Inflammatory macrophage treated with lipopolysaccharide for 1 hour (primary cell): ENCODE measurements at regions not wholly inside any gene's neighbourhood (a gene's known extent, or its start where the extent isn't known, plus 50 kb on each side); places are given as distances from the start of the nearest gene placed in this dataset.
A peak's percentile ranks its signal among the peaks of the same experiment; 100 is the strongest.

ENCODE experiments used
- DNase-seq, 2 donors: peaks; one replicate each; pipeline ENCODE4 v3.0.0-alpha.2; 2020 to 2022

- DNase-seq = peak; percentile 50 to 70
These were observed 175.7 kb upstream of the INHBA start for GRCh38 chr7:41878309-41879295.

DNA sequence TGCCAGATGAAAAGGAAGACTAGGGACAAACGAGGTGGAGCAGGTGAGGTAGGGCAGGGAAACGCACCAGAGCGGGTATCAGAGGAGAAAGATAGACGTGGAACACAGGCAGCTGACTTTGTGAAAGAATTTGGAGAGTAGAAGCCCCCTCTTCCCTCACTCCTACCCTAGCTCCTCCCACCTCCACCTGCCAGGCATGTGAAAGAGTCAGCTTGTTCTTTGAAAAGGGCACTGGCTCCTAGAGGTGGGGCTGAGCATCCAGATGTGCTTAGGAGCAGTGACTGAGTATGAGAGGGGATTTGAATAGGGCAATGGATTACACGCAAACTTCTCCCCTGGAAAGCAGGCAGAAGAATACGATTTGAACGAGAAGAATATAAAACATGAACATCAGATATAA, 174.2 kb upstream of the INHBA start:
- no peak for DNase-seq

- no peak for DNase-seq
These were observed 172.6 kb upstream of the INHBA start for GRCh38 chr7:41875513-41875912.

- peak; percentile 62 to 69 for DNase-seq
These were observed 171.4 kb upstream of the INHBA start for GRCh38 chr7:41874201-41874785.

DNA sequence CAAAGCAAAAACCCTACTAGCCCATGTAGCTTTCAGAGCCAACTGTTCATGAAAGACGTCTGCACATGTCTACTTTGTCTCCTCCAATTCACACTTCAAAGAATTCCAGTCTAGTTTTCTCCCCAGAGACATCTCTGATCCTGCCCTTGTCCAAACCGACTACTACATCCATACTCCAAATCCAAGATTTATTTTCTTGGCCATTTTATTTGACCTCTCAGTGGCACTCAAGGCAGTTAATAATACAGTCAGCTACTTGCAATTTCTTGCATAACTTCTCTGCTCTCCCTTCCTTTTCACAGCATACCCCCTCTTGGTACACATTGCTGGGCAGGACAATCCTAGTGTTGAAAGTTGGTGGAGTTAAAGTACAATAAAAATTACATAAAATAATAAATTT, 170.9 kb upstream of the INHBA start:
- DNase-seq = no peak

DNA sequence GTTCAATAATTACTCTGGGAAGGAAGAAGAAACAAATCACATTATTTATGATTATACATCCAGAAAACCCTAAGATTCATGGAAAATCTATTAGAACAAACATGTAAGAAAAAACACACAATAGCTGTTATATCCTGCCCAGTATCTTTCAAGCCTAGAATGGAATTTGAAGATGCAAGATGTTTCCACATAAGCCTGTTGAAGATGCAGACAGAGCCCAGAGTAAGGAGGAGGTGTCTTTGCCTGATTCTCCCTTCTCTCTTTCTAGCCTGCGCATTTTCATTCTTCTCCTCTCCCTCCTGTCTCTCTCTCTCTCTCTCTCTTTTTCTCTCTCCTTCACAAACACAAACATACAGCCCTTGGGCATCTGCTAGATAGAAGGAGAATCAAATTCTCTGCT, 170.1 kb upstream of the INHBA start:
- no peak for DNase-seq

GRCh38 chr7:41870461-41871138, 167.7 kb upstream of the INHBA start:
- DNase-seq = peak; percentile 93 to 96

- peak; percentile 75 to 77 for DNase-seq
These were observed 167.1 kb upstream of the INHBA start for GRCh38 chr7:41869997-41870396.

GRCh38 chr7:41869596-41869995, 166.7 kb upstream of the INHBA start:
- no peak for DNase-seq

DNA sequence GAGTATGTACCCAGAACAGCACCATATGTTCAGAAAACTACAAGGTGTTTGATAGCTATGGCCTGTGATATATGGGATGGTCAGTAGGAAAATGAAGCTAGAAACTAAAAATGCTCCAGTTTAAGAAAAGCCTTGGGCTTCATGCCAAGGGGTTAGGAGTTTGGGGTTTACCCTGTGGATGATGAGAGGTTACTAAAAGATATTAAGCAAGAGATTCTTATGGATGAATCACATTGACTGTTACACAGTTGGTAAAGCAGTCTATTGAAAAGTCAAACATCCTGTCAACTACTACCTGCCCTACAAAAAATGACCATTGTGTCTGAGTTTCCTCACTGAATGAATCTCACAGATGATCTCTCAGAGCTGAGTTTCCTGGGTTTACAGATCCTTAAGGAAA, 166.2 kb upstream of the INHBA start:
- peak; percentile 85 to 89 for DNase-seq

GRCh38 chr7:41867639-41868280, 164.9 kb upstream of the INHBA start:
- no peak for DNase-seq

GRCh38 chr7:41862261-41862660, 159.4 kb upstream of the INHBA start:
- DNase-seq = no peak

DNA sequence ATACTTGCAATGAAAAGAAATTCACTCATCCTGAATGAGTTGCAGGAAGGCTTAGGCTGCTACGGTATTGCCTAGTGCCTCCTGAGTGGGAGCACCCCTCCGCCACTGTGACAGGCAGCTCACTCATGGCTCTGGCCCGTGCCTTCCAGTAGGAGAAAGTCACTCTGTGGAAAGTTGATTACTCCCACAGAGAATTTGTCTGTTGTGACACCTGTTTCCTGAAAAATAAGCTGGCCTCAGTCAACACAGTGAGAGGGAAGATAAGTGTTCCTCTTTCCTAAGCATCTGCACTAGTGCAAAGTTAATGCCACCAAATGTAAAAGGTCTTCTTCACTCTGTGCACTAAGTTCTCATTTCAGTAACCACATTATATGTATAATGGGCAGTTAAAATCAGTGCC, 158.8 kb upstream of the INHBA start:
- peak; percentile 65 to 91 for DNase-seq

DNA sequence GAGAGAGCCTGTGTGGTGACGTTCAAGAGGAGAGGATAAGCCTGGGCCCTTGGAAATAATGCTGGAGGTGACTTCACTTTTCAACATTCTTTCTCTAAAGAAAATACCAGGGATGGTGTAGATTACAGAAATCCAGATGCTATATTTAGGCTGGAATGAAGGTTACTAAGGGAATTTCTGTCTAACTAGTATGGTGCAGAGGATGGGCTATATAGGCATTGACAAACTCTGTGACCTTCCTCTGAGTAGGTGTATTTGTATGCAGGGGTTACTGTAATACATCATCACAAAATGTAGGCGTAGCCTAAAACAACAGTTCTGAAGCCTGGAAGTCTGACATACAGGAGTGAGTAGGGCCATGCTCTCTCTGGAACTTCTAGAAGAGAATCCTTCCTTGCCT, 155.3 kb upstream of the INHBA start:
- DNase-seq = peak; percentile 39 to 81

DNA sequence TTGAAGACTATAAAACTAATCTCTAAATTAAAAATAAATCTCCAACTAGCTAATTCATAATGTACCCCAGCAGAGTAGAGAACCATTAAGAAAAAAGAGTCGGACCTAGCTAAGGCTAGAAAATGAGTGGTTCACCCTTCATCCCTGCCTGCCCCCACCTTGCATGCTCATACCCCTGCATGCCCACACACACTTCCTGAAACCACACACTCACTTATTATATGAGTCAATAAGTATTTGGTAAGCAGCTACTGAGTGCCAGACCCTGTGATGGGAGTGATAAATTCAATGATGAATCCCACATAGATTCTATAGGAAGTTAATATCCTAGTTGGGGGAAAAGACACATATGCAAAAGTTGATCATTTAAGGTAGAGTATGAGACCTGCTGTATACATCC, 152.9 kb upstream of the INHBA start:
- DNase-seq = peak; percentile 35 to 77

DNA sequence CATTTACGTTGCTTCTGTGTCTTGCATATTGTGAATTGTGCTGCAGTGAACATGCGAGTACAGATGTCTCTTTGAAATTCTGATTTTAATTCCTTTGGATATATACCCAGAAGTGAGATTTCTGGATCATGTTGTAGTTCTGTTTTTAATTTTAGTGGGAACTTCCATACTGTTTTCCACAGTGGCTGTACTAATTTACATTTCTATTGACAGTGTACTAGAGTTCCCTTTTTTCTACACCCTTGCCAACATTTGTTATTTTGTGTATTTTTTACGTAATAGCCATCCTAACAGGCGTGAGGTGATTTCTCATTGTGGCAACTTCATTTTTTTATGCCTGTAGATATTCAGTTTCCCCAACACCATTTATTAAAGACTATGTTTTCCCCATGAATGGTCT, 144.7 kb upstream of the INHBA start:
- peak; percentile 73 to 92 for DNase-seq

- peak; percentile 52 to 61 for DNase-seq
These were observed 144.3 kb upstream of the INHBA start for GRCh38 chr7:41847151-41847550.

DNA sequence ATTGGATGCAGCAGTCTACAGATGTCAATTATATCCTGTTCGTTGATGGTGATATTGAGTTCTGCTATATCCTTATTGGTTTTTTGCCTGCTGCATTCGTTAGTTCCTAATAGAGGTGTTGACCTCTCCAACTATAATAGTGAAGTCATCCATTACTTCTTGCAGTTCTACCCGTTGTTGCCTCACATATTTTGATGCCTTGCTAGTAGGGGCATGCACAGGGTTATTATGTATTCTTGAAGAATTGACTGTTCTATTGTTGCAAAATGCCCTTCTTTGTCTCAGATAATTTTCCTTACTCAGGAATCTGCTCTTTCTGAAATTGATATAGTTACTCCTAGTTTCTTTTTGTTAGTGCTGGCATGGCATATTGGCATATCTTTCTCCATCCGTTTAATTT, 140.1 kb upstream of the INHBA start:
- no peak for DNase-seq

DNA sequence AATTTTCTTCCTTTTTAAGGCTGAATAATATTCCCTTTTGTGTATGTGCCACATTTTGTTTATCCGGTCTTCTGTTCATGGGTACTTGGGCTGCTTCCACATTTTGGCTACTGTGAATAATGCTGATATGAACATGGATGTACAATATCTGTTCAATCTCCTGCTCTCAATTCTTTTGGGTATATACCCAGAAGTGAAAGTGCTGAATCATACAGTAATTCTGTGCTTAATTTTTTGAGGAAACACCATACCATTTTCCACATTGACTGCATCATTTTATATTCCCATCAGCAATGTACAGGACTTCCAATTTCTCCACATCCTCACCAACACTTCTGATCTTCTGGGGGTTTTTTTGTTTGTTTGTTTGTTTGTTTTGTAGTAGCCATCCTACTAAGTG, 135.0 kb upstream of the INHBA start:
- DNase-seq = peak; percentile 27 to 35

DNA sequence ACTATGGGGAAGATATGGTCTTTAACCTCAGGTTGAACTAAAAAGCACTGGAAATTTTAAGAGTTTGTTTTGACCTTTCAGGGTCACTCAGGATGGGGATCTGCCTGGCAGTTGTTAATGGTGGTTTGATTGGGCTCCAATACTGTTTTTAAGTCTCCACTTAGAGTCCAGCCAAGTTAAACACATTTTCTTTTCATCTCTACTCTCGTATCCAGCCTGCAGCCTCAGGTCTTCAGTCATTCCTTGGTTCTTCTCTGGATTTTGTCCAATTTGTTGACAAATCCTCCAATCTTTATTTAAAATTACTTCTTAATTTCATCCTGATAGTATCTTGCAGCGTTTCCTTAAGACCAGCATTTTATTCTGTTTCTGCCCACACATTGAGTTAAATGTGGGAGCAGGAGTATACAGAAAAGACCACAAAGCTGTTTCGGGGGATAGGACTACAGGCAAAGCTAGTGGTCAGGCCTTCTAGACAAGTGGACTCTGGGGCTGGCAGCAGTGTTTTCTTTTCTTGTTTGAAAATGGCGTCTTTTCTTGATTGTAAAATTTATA, 133.2 kb upstream of the INHBA start:
- DNase-seq = no peak

DNA sequence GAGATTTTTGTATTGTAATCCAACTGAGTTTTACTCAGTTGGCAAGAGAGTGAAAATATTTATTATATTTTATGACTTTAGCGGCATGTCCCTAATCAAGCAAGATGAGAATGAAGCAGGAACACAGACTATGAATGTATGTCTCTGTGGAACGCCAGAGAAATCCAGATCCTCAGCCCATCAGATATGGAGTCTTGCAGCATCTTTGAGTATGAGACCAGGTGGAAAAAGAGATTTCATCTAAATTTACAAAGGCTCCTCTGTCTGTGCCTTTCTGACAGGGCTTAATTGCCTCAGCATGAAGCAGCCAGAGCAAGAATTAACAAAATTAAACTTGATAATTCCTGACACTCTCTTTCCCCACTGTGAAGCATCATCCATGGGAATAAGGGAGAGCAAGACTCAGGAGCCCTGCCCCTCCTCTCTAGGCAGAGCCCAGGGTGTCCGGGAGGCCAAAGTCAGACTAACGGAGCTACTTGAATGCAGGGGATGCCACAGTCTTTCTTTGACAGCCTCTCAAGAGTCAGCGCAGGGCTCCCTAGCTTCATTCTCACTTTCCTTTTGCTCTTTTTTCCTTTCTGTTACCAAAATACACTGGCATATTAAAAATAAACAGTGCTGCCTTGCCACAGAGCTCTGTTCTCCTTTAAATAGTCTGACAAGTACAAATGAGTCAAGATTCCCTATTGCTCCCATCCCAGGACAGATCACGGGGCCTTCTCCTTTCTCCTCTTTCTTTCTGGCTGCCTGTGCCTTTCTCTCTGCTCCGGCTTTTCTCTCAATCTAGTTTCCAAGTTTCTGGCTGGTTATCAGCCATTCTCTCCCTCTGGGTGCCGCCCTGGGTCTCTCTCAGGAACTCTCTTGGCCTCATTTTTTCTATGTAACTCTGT, 132.2 kb upstream of the INHBA start:
- no peak for DNase-seq

- DNase-seq = peak in 1 of 2 donors; percentile 31
These were observed 130.1 kb upstream of the INHBA start for GRCh38 chr7:41832941-41833340.
